HFFc6 (cell line): ENCODE measurements at regions not wholly inside any gene's neighbourhood (a gene's known extent, or its start where the extent isn't known, plus 50 kb on each side); places are given as distances from the start of the nearest gene placed in this dataset.

Experiments
- DNase-seq: peaks from one replicate; pipeline ENCODE4 v3.0.0-alpha.2; 2018
- H3K27ac Mint-ChIP-seq: 2 replicates; pipeline ENCODE4 v1.8.0; 2020; ENCODE audit warnings: mild to moderate bottlenecking, mixed read lengths
- H3K27me3 Mint-ChIP-seq: 2 replicates; pipeline ENCODE4 v1.8.0; 2021; ENCODE audit warnings: mild to moderate bottlenecking, moderate library complexity, mixed read lengths; ENCODE audit not compliant: insufficient read depth
- H3K36me3 Mint-ChIP-seq: 2 replicates; pipeline ENCODE4 v1.8.0; 2021; ENCODE audit warnings: low read depth, mixed read lengths
- H3K4me1 Mint-ChIP-seq: 2 replicates; pipeline ENCODE4 v1.8.0; 2020; ENCODE audit warnings: low read depth, mixed read lengths
- H3K4me3 Mint-ChIP-seq: 2 replicates; pipeline ENCODE4 v1.8.0; 2020; ENCODE audit warnings: mild to moderate bottlenecking, moderate library complexity, mixed read lengths
- H3K9me3 Mint-ChIP-seq: 2 replicates; pipeline ENCODE4 v1.8.0; 2020; ENCODE audit warnings: mild to moderate bottlenecking, mixed read lengths
- CTCF ChIP-seq: fragments of 200-600 bp; sonication (generic); IDR thresholded peaks from 2 replicates; pipeline ENCODE4 v1.5.0; 2021; ENCODE audit warnings: antibody characterized with exemption, mild to moderate bottlenecking

GRCh38 chr7:52473756-52474155 is 561.7 kb upstream of the POM121L12 start:
- DNase-seq, result no peak
- no peaks in the 10 kb centered on the region for H3K27me3 Mint-ChIP-seq
- no peak overlapping the region for H3K27ac Mint-ChIP-seq
- H3K9me3 Mint-ChIP-seq, result peaks cover 39% of the 10 kb centered on the region
- no peaks in the 10 kb centered on the region; the same call in 1 of the 2 replicates for H3K36me3 Mint-ChIP-seq
- H3K4me3 Mint-ChIP-seq, result no peak overlapping the region
- TF ChIP-seq CTCF, result no peak
- no peaks in the 10 kb centered on the region for H3K4me1 Mint-ChIP-seq

GRCh38 chr7:52472006-52472620 is 563.3 kb upstream of the POM121L12 start:
- no peak for DNase-seq

GRCh38 chr7:52465216-52465615 is 570.2 kb upstream of the POM121L12 start:
- no peak overlapping the region for H3K27ac Mint-ChIP-seq
- H3K9me3 Mint-ChIP-seq, result peaks cover 40% of the 10 kb centered on the region
- DNase-seq, result no peak
- H3K4me1 Mint-ChIP-seq, result no peaks in the 10 kb centered on the region
- H3K4me3 Mint-ChIP-seq, result no peak overlapping the region
- no peak for TF ChIP-seq CTCF
- H3K36me3 Mint-ChIP-seq, result no peaks in the 10 kb centered on the region
- H3K27me3 Mint-ChIP-seq, result no peaks in the 10 kb centered on the region

More at GRCh38 chr7:52472006-52472620, 563.3 kb upstream of the POM121L12 start:
- peaks cover 31% of the 10 kb centered on the region for H3K9me3 Mint-ChIP-seq
- no peaks in the 10 kb centered on the region; the same call in 1 of the 2 replicates for H3K36me3 Mint-ChIP-seq
- H3K27ac Mint-ChIP-seq, result no peak overlapping the region
- TF ChIP-seq CTCF, result no peak
- H3K4me1 Mint-ChIP-seq, result no peaks in the 10 kb centered on the region
- H3K27me3 Mint-ChIP-seq, result no peaks in the 10 kb centered on the region
- no peak overlapping the region for H3K4me3 Mint-ChIP-seq

- Mint-ChIP-seq H3K27me3 (no peaks in the 10 kb centered on the region), H3K9me3 (peaks cover 33% of the 10 kb centered on the region), H3K4me3 (no peak overlapping the region), H3K27ac (no peak overlapping the region), H3K4me1 (no peaks in the 10 kb centered on the region), H3K36me3 (no peaks in the 10 kb centered on the region)
- no peak for DNase-seq
- no peak for TF ChIP-seq CTCF
Measured at GRCh38 chr7:52463341-52463740, 572.1 kb upstream of the POM121L12 start.

- Mint-ChIP-seq H3K27me3 (no peaks in the 10 kb centered on the region), H3K27ac (no peak overlapping the region), H3K4me1 (no peaks in the 10 kb centered on the region), H3K4me3 (no peak overlapping the region), H3K36me3 (no peaks in the 10 kb centered on the region), H3K9me3 (peaks cover 37% of the 10 kb centered on the region)
- no peak for DNase-seq
- no peak for TF ChIP-seq CTCF
Measured at GRCh38 chr7:52462474-52462873, 573.0 kb upstream of the POM121L12 start.
